Right lobe of liver (tissue), 6 donors: ENCODE measurements at regions not wholly inside any gene's neighbourhood (a gene's known extent, or its start where the extent isn't known, plus 50 kb on each side); places are given as distances from the start of the nearest gene placed in this dataset.

Source experiments
- ATAC-seq, 4 donors: fragments of 200-7000 bp; cut with Tn5 transposase; one replicate each; pipeline ENCODE4 v1.9.1; 2020; ENCODE audit warnings: mild to moderate bottlenecking in 4 of 4, moderate library complexity in 4 of 4
- DNase-seq, 3 donors: peaks; one replicate each; pipeline ENCODE4 v3.0.0-alpha.2; 2020
- H3K27ac ChIP-seq, 3 donors: fragments of 200-600 bp; one replicate each; pipeline ENCODE4 v1.8.0; 2022
- H3K27me3 ChIP-seq, 2 donors: fragments of 200-600 bp; one replicate each; pipeline ENCODE4 v1.8.0; 2022
- H3K36me3 ChIP-seq, 4 donors: fragments of 200-600 bp; sonication (generic) in 1 of 4; one replicate each; pipeline versions ENCODE4 v1.5.1 to v1.8.0; 2017 to 2022; ENCODE audit warnings: control low read depth in 1 of 4
- H3K4me1 ChIP-seq, 4 donors: fragments of 200-600 bp; sonication (generic) in 1 of 4; one replicate each; pipeline versions ENCODE4 v1.5.1 to v1.8.0; 2017 to 2022; ENCODE audit warnings: control low read depth in 1 of 4
- H3K4me3 ChIP-seq, 3 donors: fragments of 200-600 bp; one replicate each; pipeline ENCODE4 v1.8.0; 2022
- H3K9me3 ChIP-seq, 4 donors: fragments of 200-600 bp; sonication (generic) in 1 of 4; one replicate each; pipeline versions ENCODE4 v1.5.1 to v1.8.0; 2017 to 2022; ENCODE audit warnings: control low read depth in 1 of 4
- CTCF ChIP-seq, 4 donors: fragments of 200-600 bp in 3 of 4; fragments of 450-650 bp in 1 of 4; IDR thresholded peaks; one replicate each; pipeline versions ENCODE4 v1.5.1 to v1.8.0; 2016 to 2022; ENCODE audit warnings: antibody characterized with exemption in 4 of 4, mild to moderate bottlenecking in 2 of 4
- POLR2A ChIP-seq: fragments of 450-650 bp; IDR thresholded peaks from one replicate; pipeline ENCODE4 v1.6.1; 2017; ENCODE audit warnings: antibody characterized with exemption, mild to moderate bottlenecking
- WGBS: methylation state at CpG from one replicate; pipeline ENCODE4 v1.1.6; 2018; ENCODE audit warnings: low coverage, low lambda C conversion rate; ENCODE audit not compliant: insufficient coverage; ENCODE audit errors: missing lambda C conversion rate; 5-methylcytosine and 5-hydroxymethylcytosine counted together
- intact Hi-C, 2 donors: fragments of 100-400 bp; cut with DNase I; formaldehyde crosslinking; loops; one replicate each; pipeline versions ENCODE4 v1.11.2 to v1.14.1; 2022
- donor health status: DM: no; HTN: yes; CAD: no.
- donor health status: DM: no; HTN: no; CAD: no.
- donor health status: DM: no; HTN: no; CAD: no.
- donor health status: DM: no; HTN: yes; CAD: no.
- donor health status: DM: no; HTN: yes; CAD: no.

- Histone ChIP-seq H3K36me3 (no peaks in the 10 kb centered on the region), H3K27ac (no peak overlapping the region), H3K9me3 (no peaks in the 10 kb centered on the region), H3K4me1 (no peaks in the 10 kb centered on the region), H3K27me3 (no peaks in the 10 kb centered on the region), H3K4me3 (no peak overlapping the region)
- ATAC-seq = no peak
- no peak for DNase-seq
- intact Hi-C loops = no loop called here
- 64% methylated on average over 1 of the region's 1 CpG for WGBS
- TF ChIP-seq CTCF (IDR thresholded peaks at IDR 0.05) = no peak
- TF ChIP-seq POLR2A = no peak
Observed at GRCh38 chr3:182375916-182376315, 417.4 kb upstream of the ATP11B start.

- intact Hi-C loops = no loop called here
- Histone ChIP-seq H3K27me3 (no peaks in the 10 kb centered on the region), H3K9me3 (no peaks in the 10 kb centered on the region), H3K4me3 (no peak overlapping the region), H3K27ac (no peak overlapping the region), H3K4me1 (no peaks in the 10 kb centered on the region), H3K36me3 (no peaks in the 10 kb centered on the region)
- TF ChIP-seq POLR2A (no peak), CTCF (IDR thresholded peaks at IDR 0.05) (no peak)
- DNase-seq = no peak
- no peak for ATAC-seq
- WGBS = 57% methylated on average over 4 of the region's 4 CpGs
Observed at GRCh38 chr3:182382112-182382857, 411.0 kb upstream of the ATP11B start.

- TF ChIP-seq CTCF (IDR thresholded peaks at IDR 0.05) (no peak), POLR2A (no peak)
- H3K27me3 ChIP-seq = no peaks in the 10 kb centered on the region
- no peaks in the 10 kb centered on the region for H3K4me1 ChIP-seq
- no peaks in the 10 kb centered on the region for H3K9me3 ChIP-seq
- H3K36me3 ChIP-seq = no peaks in the 10 kb centered on the region
- no peak overlapping the region for H3K27ac ChIP-seq
- no peak for ATAC-seq
- H3K4me3 ChIP-seq = no peak overlapping the region
- WGBS = 19% methylated on average over 5 of the region's 5 CpGs
- intact Hi-C loops = no loop called here
- no peak for DNase-seq
Observed at GRCh38 chr3:182384221-182384620, 409.1 kb upstream of the ATP11B start.

GRCh38 chr3:182385356-182385755 is 407.9 kb upstream of the ATP11B start:
- 19% methylated on average over 2 of the region's 2 CpGs for WGBS
- TF ChIP-seq CTCF (IDR thresholded peaks at IDR 0.05) (no peak), POLR2A (no peak)
- no peaks in the 10 kb centered on the region for H3K36me3 ChIP-seq
- no peaks in the 10 kb centered on the region for H3K27me3 ChIP-seq
- no peak overlapping the region for H3K4me3 ChIP-seq
- no peaks in the 10 kb centered on the region for H3K9me3 ChIP-seq
- intact Hi-C loops = no loop called here
- DNase-seq = no peak
- no peaks in the 10 kb centered on the region for H3K4me1 ChIP-seq
- no peak for ATAC-seq
- H3K27ac ChIP-seq = no peak overlapping the region
